H9 (cell line): ENCODE measurements at regions not wholly inside any gene's neighbourhood (a gene's known extent, or its start where the extent isn't known, plus 50 kb on each side); places are given as distances from the start of the nearest gene placed in this dataset.
A peak's percentile ranks its signal among the peaks of the same experiment; 100 is the strongest.

Experiments used
- DNase-seq: peaks from one replicate; pipeline ENCODE4 v3.0.0-alpha.2; 2017
- H2AFZ ChIP-seq: one replicate; pipeline ENCODE4 v1.6.1; 2013; ENCODE audit warnings: mild to moderate bottlenecking, low read length, control low read depth, moderate library complexity
- H2AK5ac ChIP-seq: 2 replicates; pipeline ENCODE4 v1.6.1; 2013; ENCODE audit warnings: low read length, control low read depth, mixed read lengths; ENCODE audit not compliant: insufficient read length
- H2BK120ac ChIP-seq: one replicate; pipeline ENCODE4 v1.6.1; 2013; ENCODE audit warnings: low read depth, mild to moderate bottlenecking, low read length, control low read depth, inconsistent platforms; ENCODE audit not compliant: poor library complexity, severe bottlenecking
- H2BK12ac ChIP-seq: 2 replicates; pipeline ENCODE4 v1.6.1; 2013; ENCODE audit warnings: low read length, control low read depth, mixed read lengths, low read depth; ENCODE audit not compliant: insufficient read length
- H2BK15ac ChIP-seq: 2 replicates; pipeline ENCODE4 v1.6.1; 2013; ENCODE audit warnings: low read depth, low read length, control low read depth
- H2BK20ac ChIP-seq: one replicate; pipeline ENCODE4 v1.6.1; 2013; ENCODE audit warnings: low read depth, mild to moderate bottlenecking, low read length, control low read depth, inconsistent platforms; ENCODE audit not compliant: poor library complexity, severe bottlenecking
- H2BK5ac ChIP-seq: 2 replicates; pipeline ENCODE4 v1.6.1; 2013; ENCODE audit warnings: low read length, control low read depth, mixed read lengths; ENCODE audit not compliant: insufficient read length
- H3K14ac ChIP-seq: 2 replicates; pipeline ENCODE4 v1.6.1; 2013; ENCODE audit warnings: low read length, control low read depth; ENCODE audit not compliant: insufficient read depth
- H3K18ac ChIP-seq: 2 replicates; pipeline ENCODE4 v1.6.1; 2013; ENCODE audit warnings: low read depth, mild to moderate bottlenecking, mixed read lengths, low read length, control low read depth; ENCODE audit not compliant: insufficient read length
- H3K23ac ChIP-seq: 2 replicates; pipeline ENCODE4 v1.6.1; 2013; ENCODE audit warnings: low read length, control low read depth, mixed read lengths, low read depth; ENCODE audit not compliant: insufficient read length
- H3K23me2 ChIP-seq: 2 replicates; pipeline ENCODE4 v1.6.1; 2013; ENCODE audit warnings: low read depth, mild to moderate bottlenecking, mixed read lengths, low read length, control low read depth; ENCODE audit not compliant: insufficient read length, poor library complexity, severe bottlenecking
- H3K27ac ChIP-seq: 2 replicates; pipeline ENCODE4 v1.5.1; 2013; ENCODE audit warnings: low read length, control low read depth, mixed read lengths, low read depth; ENCODE audit not compliant: insufficient read length
- H3K27me3 ChIP-seq: 2 replicates; pipeline ENCODE4 v1.6.1; 2013; ENCODE audit warnings: low read length, control low read depth, inconsistent platforms; ENCODE audit not compliant: insufficient read depth
- H3K4ac ChIP-seq: 2 replicates; pipeline ENCODE4 v1.6.1; 2013; ENCODE audit warnings: low read depth, mild to moderate bottlenecking, control low read depth, inconsistent platforms, low read length, moderate library complexity
- H3K4me1 ChIP-seq: 2 replicates; pipeline ENCODE4 v1.6.1; 2013; ENCODE audit warnings: low read length, control low read depth, inconsistent platforms; ENCODE audit not compliant: insufficient read depth
- H3K4me2 ChIP-seq: 2 replicates; pipeline ENCODE4 v1.6.1; 2013; ENCODE audit warnings: low read length, control low read depth, mixed read lengths; ENCODE audit not compliant: insufficient read length, insufficient read depth
- H3K56ac ChIP-seq: 2 replicates; pipeline ENCODE4 v1.6.1; 2013; ENCODE audit warnings: low read depth, mild to moderate bottlenecking, mixed read lengths, low read length, control low read depth; ENCODE audit not compliant: insufficient read length
- H3K79me1 ChIP-seq: 2 replicates; pipeline ENCODE4 v1.6.1; 2013; ENCODE audit warnings: low read depth, mild to moderate bottlenecking, moderate library complexity, low read length, control low read depth, inconsistent platforms; ENCODE audit not compliant: insufficient read depth, poor library complexity, severe bottlenecking
- H3K79me2 ChIP-seq: 2 replicates; pipeline ENCODE4 v1.6.1; 2013; ENCODE audit warnings: low read length, control low read depth, inconsistent platforms; ENCODE audit not compliant: insufficient read depth
- H3K9ac ChIP-seq: 2 replicates; pipeline ENCODE4 v1.6.1; 2013; ENCODE audit warnings: low read length, control low read depth, mixed read lengths; ENCODE audit not compliant: insufficient read length; ENCODE audit errors: extremely low read depth
- H3K9me3 ChIP-seq: one replicate; pipeline ENCODE4 v1.6.1; 2013; ENCODE audit warnings: low read depth, low read length, inconsistent platforms; ENCODE audit not compliant: control insufficient read depth
- H3T11ph ChIP-seq: one replicate; pipeline ENCODE4 v1.6.1; 2013; ENCODE audit warnings: mild to moderate bottlenecking, low read length, control low read depth, inconsistent platforms
- H4K20me1 ChIP-seq: one replicate; pipeline ENCODE4 v1.6.1; 2013; ENCODE audit not compliant: control insufficient read depth, insufficient read length, insufficient read depth
- H4K5ac ChIP-seq: 2 replicates; pipeline ENCODE4 v1.6.1; 2013; ENCODE audit warnings: low read depth, mild to moderate bottlenecking, mixed read lengths, low read length, control low read depth; ENCODE audit not compliant: insufficient read length
- H4K8ac ChIP-seq: replicated peaks from 2 replicates; pipeline ENCODE4 v1.6.1; 2013; ENCODE audit warnings: low read length, control low read depth, mixed read lengths, low read depth; ENCODE audit not compliant: insufficient read length
- H4K91ac ChIP-seq: 2 replicates; pipeline ENCODE4 v1.6.1; 2013; ENCODE audit warnings: low read depth, mild to moderate bottlenecking, moderate library complexity, mixed read lengths, low read length, control low read depth; ENCODE audit not compliant: insufficient read length
- H3K27ac Mint-ChIP-seq, 3 experiments: 2 replicates in 2 of 3; 3 replicates in 1 of 3; pipeline ENCODE4 v1.8.0; 2020 to 2021; ENCODE audit warnings: mixed read lengths in 3 of 3, mild to moderate bottlenecking in 1 of 3, moderate library complexity in 1 of 3
- H3K27me3 Mint-ChIP-seq: 2 replicates; pipeline ENCODE4 v1.8.0; 2021; ENCODE audit warnings: low read depth, mild to moderate bottlenecking, moderate library complexity, mixed read lengths
- H3K36me3 Mint-ChIP-seq, 3 experiments: 2 replicates in 2 of 3; 3 replicates in 1 of 3; pipeline ENCODE4 v1.8.0; 2020 to 2021; ENCODE audit warnings: low read depth in 3 of 3, mixed read lengths in 3 of 3; ENCODE audit not compliant: insufficient read depth in 1 of 3
- H3K4me1 Mint-ChIP-seq, 2 experiments: 2 replicates each; pipeline ENCODE4 v1.8.0; 2020; ENCODE audit warnings: mixed read lengths in 2 of 2
- H3K4me3 Mint-ChIP-seq, 2 experiments: 2 replicates in 1 of 2; 3 replicates in 1 of 2; pipeline ENCODE4 v1.8.0; 2020 to 2021; ENCODE audit warnings: mild to moderate bottlenecking in 2 of 2, mixed read lengths in 2 of 2, moderate library complexity in 1 of 2
- H3K9me3 Mint-ChIP-seq, 2 experiments: 2 replicates in 1 of 2; 3 replicates in 1 of 2; pipeline ENCODE4 v1.8.0; 2020; ENCODE audit warnings: mild to moderate bottlenecking in 2 of 2, mixed read lengths in 2 of 2, moderate library complexity in 1 of 2
- CTCF ChIP-seq: fragments of 200-600 bp; sonication (generic); conservative IDR thresholded peaks from 3 replicates; pipeline ENCODE4 v1.8.0; 2021; ENCODE audit warnings: antibody characterized with exemption, mild to moderate bottlenecking
- WGBS: extraction: QIAGEN DNeasy Blood & Tissue Kit; methylation state at CpG from one replicate; pipeline ENCODE4 v1.1.7; 2013; ENCODE audit warnings: missing lambda C conversion rate, low lambda C conversion rate, mixed read lengths; ENCODE audit not compliant: insufficient read length; ENCODE audit errors: extremely low coverage; 5-methylcytosine and 5-hydroxymethylcytosine counted together

- Histone ChIP-seq H3K23me2 (no peaks in the 10 kb centered on the region), H2BK20ac (no peak overlapping the region), H3K4me2 (no peak overlapping the region), H4K91ac (no peak overlapping the region), H2BK5ac (no peak overlapping the region), H3K27ac (no peak overlapping the region), H3K4ac (no peak overlapping the region), H2BK120ac (no peak overlapping the region), H3K14ac (no peak overlapping the region), H3K27me3 (no peaks in the 10 kb centered on the region), H3K56ac (no peak overlapping the region), H3K18ac (no peak overlapping the region), H3K9me3 (peaks cover 11% of the 10 kb centered on the region), H3K4me1 (no peaks in the 10 kb centered on the region), H3K23ac (no peak overlapping the region), H4K8ac (no peak overlapping the region), H4K5ac (no peak overlapping the region), H3K9ac (no peak overlapping the region), H2AK5ac (no peak overlapping the region), H2BK12ac (no peak overlapping the region), H4K20me1 (no peaks in the 10 kb centered on the region), H3K79me1 (no peaks in the 10 kb centered on the region), H2BK15ac (no peak overlapping the region; the same call in 1 of the 2 replicates), H2AFZ (no peak overlapping the region), H3K79me2 (no peaks in the 10 kb centered on the region), H3T11ph (no peak overlapping the region)
- H3K27ac Mint-ChIP-seq = peak overlapping the region in 1 of 3 experiments; percentile 57; a peak in 2 of 7 replicates
- no CpG with 5 or more reads among the region's 2 CpGs for WGBS
- DNase-seq = no peak
- peaks cover 6 to 12% of the 10 kb centered on the region in 2 experiments for H3K4me1 Mint-ChIP-seq
- H3K27me3 Mint-ChIP-seq = no peaks in the 10 kb centered on the region
- peaks cover 69 to 73% of the 10 kb centered on the region in 2 experiments for H3K9me3 Mint-ChIP-seq
- H3K36me3 Mint-ChIP-seq = peaks cover 19 to 21% (median 19%) of the 10 kb centered on the region in 3 experiments; a peak in 6 of 7 replicates
- no peak overlapping the region for H3K4me3 Mint-ChIP-seq
- no peak for TF ChIP-seq CTCF
Measured at GRCh38 chrX:63441717-63442116, 90.6 kb upstream of the SPIN4 start.
